GM18907 (cell line): ENCODE measurements at regions not wholly inside any gene's neighbourhood (a gene's known extent, or its start where the extent isn't known, plus 50 kb on each side); places are given as distances from the start of the nearest gene placed in this dataset.

Experiments used
- ATAC-seq: cut with Tn5 transposase; IDR thresholded peaks from one replicate; pipeline ENCODE4 v1.9.1; 2021; ENCODE audit warnings: mild to moderate bottlenecking, moderate library complexity; ENCODE audit not compliant: unreplicated experiment

GRCh38 chr2:235168174-235168979 is 216.6 kb downstream of the SH3BP4 start:
- ATAC-seq, result no peak

GRCh38 chr2:235170016-235170415 is 218.2 kb downstream of the SH3BP4 start:
- no peak for ATAC-seq

- ATAC-seq, result no peak
These were observed 219.0 kb downstream of the SH3BP4 start for GRCh38 chr2:235170536-235171521.

- ATAC-seq, result no peak
These were observed 219.8 kb downstream of the SH3BP4 start for GRCh38 chr2:235171550-235172031.

GRCh38 chr2:235180642-235181041 is 228.8 kb downstream of the SH3BP4 start:
- no peak for ATAC-seq

GRCh38 chr2:235183786-235184185 is 232.0 kb downstream of the SH3BP4 start:
- no peak for ATAC-seq

GRCh38 chr2:235187806-235188205 is 236.0 kb downstream of the SH3BP4 start:
- no peak for ATAC-seq

GRCh38 chr2:235191486-235191885 is 239.7 kb downstream of the SH3BP4 start:
- ATAC-seq, result no peak

GRCh38 chr2:235191978-235192377 is 240.2 kb downstream of the SH3BP4 start:
- ATAC-seq, result no peak

GRCh38 chr2:235194351-235194750 is 242.5 kb downstream of the SH3BP4 start:
- ATAC-seq, result no peak

GRCh38 chr2:235194836-235195235 is 243.0 kb downstream of the SH3BP4 start:
- ATAC-seq, result no peak

- no peak for ATAC-seq
These were observed 244.1 kb downstream of the SH3BP4 start for GRCh38 chr2:235195921-235196320.

GRCh38 chr2:235199128-235199527 is 247.3 kb downstream of the SH3BP4 start:
- no peak for ATAC-seq

GRCh38 chr2:235200216-235200615 is 248.4 kb downstream of the SH3BP4 start:
- no peak for ATAC-seq

GRCh38 chr2:235201756-235202155 is 249.9 kb downstream of the SH3BP4 start:
- ATAC-seq, result no peak

GRCh38 chr2:235204948-235205347 is 253.1 kb downstream of the SH3BP4 start:
- ATAC-seq, result no peak

GRCh38 chr2:235206399-235206798 is 254.6 kb downstream of the SH3BP4 start:
- no peak for ATAC-seq

GRCh38 chr2:235206980-235207579 is 255.3 kb downstream of the SH3BP4 start:
- peak; percentile 86 for ATAC-seq

- no peak for ATAC-seq
These were observed 259.2 kb downstream of the SH3BP4 start for GRCh38 chr2:235211056-235211455.

- ATAC-seq, result no peak
These were observed 260.8 kb downstream of the SH3BP4 start for GRCh38 chr2:235212501-235213158.

- ATAC-seq, result no peak
These were observed 263.4 kb downstream of the SH3BP4 start for GRCh38 chr2:235215248-235215647.
